Spleen (tissue), 11 donors: ENCODE measurements at regions not wholly inside any gene's neighbourhood (a gene's known extent, or its start where the extent isn't known, plus 50 kb on each side); places are given as distances from the start of the nearest gene placed in this dataset.
A peak's percentile ranks its signal among the peaks of the same experiment; 100 is the strongest.

Experiments used
- DNase-seq: peaks from one replicate; pipeline ENCODE4 v3.0.0-alpha.2; 2020
- H3K27ac ChIP-seq, 8 donors: fragments of 200-600 bp; sonication (generic) in 7 of 8; 1 replicate in 4 of 8; 2 replicates in 4 of 8; pipeline versions ENCODE4 v1.5.0 to v1.8.0; 2016 to 2021; ENCODE audit warnings: inconsistent platforms in 4 of 8, mild to moderate bottlenecking in 4 of 8, moderate library complexity in 1 of 8
- H3K27me3 ChIP-seq, 7 donors: fragments of 200-600 bp; sonication (generic) in 6 of 7; replicated peaks in 1 of 7; 1 replicate in 4 of 7; 2 replicates in 3 of 7; pipeline versions ENCODE4 v1.5.0 to v1.8.0; 2016 to 2021; ENCODE audit warnings: inconsistent platforms in 3 of 7, mild to moderate bottlenecking in 1 of 7
- H3K36me3 ChIP-seq, 6 donors: fragments of 200-600 bp; sonication (generic) in 5 of 6; 1 replicate in 4 of 6; 2 replicates in 2 of 6; pipeline versions ENCODE4 v1.5.0 to v1.8.0; 2016 to 2021; ENCODE audit warnings: inconsistent platforms in 2 of 6
- H3K4me1 ChIP-seq, 6 donors: fragments of 200-600 bp; sonication (generic) in 5 of 6; 1 replicate in 3 of 6; 2 replicates in 3 of 6; pipeline versions ENCODE4 v1.5.0 to v1.8.0; 2016 to 2021; ENCODE audit warnings: inconsistent platforms in 3 of 6
- H3K4me3 ChIP-seq, 8 donors: fragments of 200-600 bp; sonication (generic) in 7 of 8; 1 replicate in 4 of 8; 2 replicates in 4 of 8; pipeline versions ENCODE4 v1.5.0 to v1.8.0; 2016 to 2021; ENCODE audit warnings: inconsistent platforms in 4 of 8, mild to moderate bottlenecking in 4 of 8, moderate library complexity in 2 of 8
- H3K9me3 ChIP-seq, 8 donors: fragments of 200-600 bp; sonication (generic) in 7 of 8; 1 replicate in 4 of 8; 2 replicates in 4 of 8; pipeline versions ENCODE4 v1.5.0 to v1.8.0; 2016 to 2021; ENCODE audit warnings: inconsistent platforms in 4 of 8
- POLR2A ChIP-seq, 3 donors: fragments of 450-650 bp; IDR thresholded peaks; one replicate each; pipeline ENCODE4 v1.5.1; 2017; ENCODE audit warnings: antibody characterized with exemption in 3 of 3, mild to moderate bottlenecking in 1 of 3
- POLR2AphosphoS5 ChIP-seq, 3 donors: sonication (generic); formaldehyde crosslinking; IDR thresholded peaks; one replicate each; pipeline ENCODE4 v1.5.1; 2017; ENCODE audit warnings: antibody characterized with exemption in 3 of 3
- WGBS, 5 donors: extraction: QIAGEN DNeasy Blood & Tissue Kit in 3 of 5; methylation state at CpG; one replicate each; pipeline versions ENCODE4 v1.1.5 to v1.1.7; 2013 to 2018; 5-methylcytosine and 5-hydroxymethylcytosine counted together
- intact Hi-C: fragments of 100-400 bp; cut with DNase I; formaldehyde crosslinking; loops from one replicate; pipeline ENCODE4 v1.15.0; 2023; ENCODE audit warnings: low total_unique reads
- TF ChIP-seq, protein P1 (sequence below), 11 experiments: fragments of 200-600 bp in 7 of 11; fragments of 450-650 bp in 4 of 11; sonication (generic) in 4 of 11; IDR thresholded peaks in 8 of 11; conservative IDR thresholded peaks in 3 of 11; 1 replicate in 7 of 11; 2 replicates in 4 of 11; pipeline versions ENCODE4 v1.4.0 to v1.8.0; 2016 to 2021; ENCODE audit warnings: antibody characterized with exemption in 11 of 11, inconsistent platforms in 4 of 11, mild to moderate bottlenecking in 1 of 11
- donor health status: healthy with polysubstance abuse.
- donor health status: DM: no; HTN: no; CAD: no; lungs with moderate emphysema.
- donor health status: DM: no; HTN: no; CAD: no.
- donor health status: Bipolar disorder and iron deficiency.
- donor health status: healthy.
- donor health status: DM: no; HTN: no; CAD: no.
- donor health status: DM: yes; HTN: yes; CAD: no.

GRCh38 chr6:26241033-26241895, 123.7 kb upstream of the BTN3A2 start:
- H3K36me3 ChIP-seq = no peaks in the 10 kb centered on the region
- H3K9me3 ChIP-seq = peaks cover 0 to 11% (median 4%) of the 10 kb centered on the region in 8 donors
- H3K4me1 ChIP-seq = peaks cover 0 to 17% (median 5%) of the 10 kb centered on the region in 6 donors
- H3K27ac ChIP-seq = peak overlapping the region; percentile 95 to 98 (median 97)
- H3K4me3 ChIP-seq = peak overlapping the region; percentile 34 to 71 (median 46)
- TF ChIP-seq POLR2AphosphoS5 (IDR thresholded peaks at IDR 0.05) (peak in 1 of 3 donors; percentile 13), POLR2A (IDR thresholded peaks at IDR 0.05) (no peak)
- intact Hi-C loops = no loop called here
- DNase-seq = peak; percentile 83
- WGBS, 5 donors = 48 to 63% (median 55%) methylated on average over 38 of the region's 38 CpGs
- no peaks in the 10 kb centered on the region for H3K27me3 ChIP-seq

GRCh38 chr6:26243132-26243531, 121.9 kb upstream of the BTN3A2 start:
- peaks cover 0 to 17% (median 5%) of the 10 kb centered on the region in 6 donors for H3K4me1 ChIP-seq
- no peak overlapping the region for H3K27ac ChIP-seq
- intact Hi-C loops = no loop called here
- H3K4me3 ChIP-seq = no peak overlapping the region
- no peaks in the 10 kb centered on the region for H3K36me3 ChIP-seq
- DNase-seq = no peak
- WGBS, 5 donors = 93 to 100% (median 96%) methylated on average over 2 of the region's 2 CpGs
- H3K9me3 ChIP-seq = peaks cover 0 to 11% (median 4%) of the 10 kb centered on the region in 8 donors
- TF ChIP-seq POLR2A (IDR thresholded peaks at IDR 0.05) (no peak), POLR2AphosphoS5 (IDR thresholded peaks at IDR 0.05) (no peak)
- TF ChIP-seq, protein P1, sequence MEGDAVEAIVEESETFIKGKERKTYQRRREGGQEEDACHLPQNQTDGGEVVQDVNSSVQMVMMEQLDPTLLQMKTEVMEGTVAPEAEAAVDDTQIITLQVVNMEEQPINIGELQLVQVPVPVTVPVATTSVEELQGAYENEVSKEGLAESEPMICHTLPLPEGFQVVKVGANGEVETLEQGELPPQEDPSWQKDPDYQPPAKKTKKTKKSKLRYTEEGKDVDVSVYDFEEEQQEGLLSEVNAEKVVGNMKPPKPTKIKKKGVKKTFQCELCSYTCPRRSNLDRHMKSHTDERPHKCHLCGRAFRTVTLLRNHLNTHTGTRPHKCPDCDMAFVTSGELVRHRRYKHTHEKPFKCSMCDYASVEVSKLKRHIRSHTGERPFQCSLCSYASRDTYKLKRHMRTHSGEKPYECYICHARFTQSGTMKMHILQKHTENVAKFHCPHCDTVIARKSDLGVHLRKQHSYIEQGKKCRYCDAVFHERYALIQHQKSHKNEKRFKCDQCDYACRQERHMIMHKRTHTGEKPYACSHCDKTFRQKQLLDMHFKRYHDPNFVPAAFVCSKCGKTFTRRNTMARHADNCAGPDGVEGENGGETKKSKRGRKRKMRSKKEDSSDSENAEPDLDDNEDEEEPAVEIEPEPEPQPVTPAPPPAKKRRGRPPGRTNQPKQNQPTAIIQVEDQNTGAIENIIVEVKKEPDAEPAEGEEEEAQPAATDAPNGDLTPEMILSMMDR (IDR thresholded peaks at IDR 0.05 in 8 of 11, conservative IDR thresholded peaks at IDR 0.05 in 3 of 11) = no peak
- H3K27me3 ChIP-seq = no peaks in the 10 kb centered on the region

- intact Hi-C loops = no loop called here
- H3K27ac ChIP-seq = no peak overlapping the region
- no peaks in the 10 kb centered on the region for H3K27me3 ChIP-seq
- no peak for DNase-seq
- H3K4me1 ChIP-seq = peaks cover 0 to 18% (median 5%) of the 10 kb centered on the region in 6 donors
- no peaks in the 10 kb centered on the region for H3K36me3 ChIP-seq
- 87 to 93% (median 90%) methylated on average over 2 of the region's 2 CpGs for WGBS, 5 donors
- TF ChIP-seq POLR2AphosphoS5 (IDR thresholded peaks at IDR 0.05) (no peak), POLR2A (IDR thresholded peaks at IDR 0.05) (no peak)
- TF ChIP-seq, protein P1 (IDR thresholded peaks at IDR 0.05 in 8 of 11, conservative IDR thresholded peaks at IDR 0.05 in 3 of 11) = no peak
- H3K9me3 ChIP-seq = peaks cover 0 to 11% (median 4%) of the 10 kb centered on the region in 8 donors
- no peak overlapping the region for H3K4me3 ChIP-seq
These were observed 121.2 kb upstream of the BTN3A2 start for GRCh38 chr6:26243752-26244151.

DNA sequence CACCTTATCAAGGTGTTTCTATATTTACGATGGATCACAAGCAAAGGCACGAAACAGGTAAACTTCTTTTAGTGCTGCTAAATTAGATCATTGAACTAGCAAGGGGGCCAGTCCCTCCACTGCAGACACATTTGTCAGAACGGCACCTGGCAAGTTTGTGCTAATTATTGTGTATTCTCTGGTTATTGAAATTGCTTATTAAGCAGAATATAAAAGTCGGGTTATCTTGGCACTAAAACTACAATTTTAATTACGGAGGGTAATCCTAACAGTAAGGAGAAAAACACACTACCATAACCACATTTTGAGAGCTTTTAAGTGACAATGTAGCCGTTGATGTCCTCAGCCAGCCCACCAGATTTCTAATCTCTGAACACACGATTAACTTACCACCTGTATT, 118.9 kb upstream of the BTN3A2 start:
- Histone ChIP-seq H3K27ac (no peak overlapping the region), H3K36me3 (no peaks in the 10 kb centered on the region), H3K9me3 (no peaks in the 10 kb centered on the region), H3K4me1 (peaks cover 0 to 27% (median 15%) of the 10 kb centered on the region in 6 donors), H3K27me3 (peaks cover 0 to 7% (median 0%) of the 10 kb centered on the region in 7 donors), H3K4me3 (no peak overlapping the region)
- TF ChIP-seq POLR2AphosphoS5 (IDR thresholded peaks at IDR 0.05) (no peak), POLR2A (IDR thresholded peaks at IDR 0.05) (no peak)
- TF ChIP-seq, protein P1 (IDR thresholded peaks at IDR 0.05 in 8 of 11, conservative IDR thresholded peaks at IDR 0.05 in 3 of 11) = no peak
- DNase-seq = no peak
- intact Hi-C loops = no loop called here
- WGBS, 5 donors = 90 to 96% (median 95%) methylated on average over 7 of the region's 7 CpGs
